Colonic mucosa (tissue), 4 donors: ENCODE measurements at regions not wholly inside any gene's neighbourhood (a gene's known extent, or its start where the extent isn't known, plus 50 kb on each side); places are given as distances from the start of the nearest gene placed in this dataset.
"Not testable (repeated sequence)": the region's sequence is repeated elsewhere in the genome, so short reads cannot be mapped to it uniquely, and the experiment has no call there.

ENCODE experiments used
- DNase-seq: peaks from one replicate; pipeline ENCODE4 v3.0.0-alpha.2; 2020
- H3K27ac ChIP-seq: fragments of 200-600 bp; one replicate; pipeline ENCODE4 v1.8.0; 2021
- H3K27me3 ChIP-seq: fragments of 200-600 bp; one replicate; pipeline ENCODE4 v1.8.0; 2021
- H3K36me3 ChIP-seq: fragments of 200-600 bp; one replicate; pipeline ENCODE4 v1.8.0; 2021
- H3K4me1 ChIP-seq: fragments of 200-600 bp; one replicate; pipeline ENCODE4 v1.8.0; 2021; ENCODE audit warnings: mild to moderate bottlenecking
- H3K4me3 ChIP-seq: fragments of 200-600 bp; one replicate; pipeline ENCODE4 v1.8.0; 2021
- H3K9ac ChIP-seq, 2 donors: one replicate each; pipeline ENCODE4 v1.7.0; 2013; ENCODE audit warnings: control low read depth in 2 of 2, low read depth in 2 of 2, low read length in 2 of 2
- H3K9me3 ChIP-seq: fragments of 200-600 bp; one replicate; pipeline ENCODE4 v1.8.0; 2021
- intact Hi-C: fragments of 100-400 bp; cut with DNase I; formaldehyde crosslinking; loops from one replicate; pipeline ENCODE4 v1.14.1; 2022
- TF ChIP-seq, protein P1 (sequence below): fragments of 200-600 bp; IDR thresholded peaks from one replicate; pipeline ENCODE4 v1.8.0; 2022; ENCODE audit warnings: antibody characterized with exemption, mild to moderate bottlenecking
- donor health status: healthy.
- donor health status: DM: no; HTN: no; CAD: no.
- donor health status: DM: no; HTN: no; CAD: no.

GRCh38 chr3:87702600-87702999 lies 356.2 kb downstream of the CGGBP1 start:
- no peaks in the 10 kb centered on the region for H3K4me1 ChIP-seq
- intact Hi-C loops = no loop called here
- no peak overlapping the region for H3K9ac ChIP-seq
- TF ChIP-seq, protein P1, sequence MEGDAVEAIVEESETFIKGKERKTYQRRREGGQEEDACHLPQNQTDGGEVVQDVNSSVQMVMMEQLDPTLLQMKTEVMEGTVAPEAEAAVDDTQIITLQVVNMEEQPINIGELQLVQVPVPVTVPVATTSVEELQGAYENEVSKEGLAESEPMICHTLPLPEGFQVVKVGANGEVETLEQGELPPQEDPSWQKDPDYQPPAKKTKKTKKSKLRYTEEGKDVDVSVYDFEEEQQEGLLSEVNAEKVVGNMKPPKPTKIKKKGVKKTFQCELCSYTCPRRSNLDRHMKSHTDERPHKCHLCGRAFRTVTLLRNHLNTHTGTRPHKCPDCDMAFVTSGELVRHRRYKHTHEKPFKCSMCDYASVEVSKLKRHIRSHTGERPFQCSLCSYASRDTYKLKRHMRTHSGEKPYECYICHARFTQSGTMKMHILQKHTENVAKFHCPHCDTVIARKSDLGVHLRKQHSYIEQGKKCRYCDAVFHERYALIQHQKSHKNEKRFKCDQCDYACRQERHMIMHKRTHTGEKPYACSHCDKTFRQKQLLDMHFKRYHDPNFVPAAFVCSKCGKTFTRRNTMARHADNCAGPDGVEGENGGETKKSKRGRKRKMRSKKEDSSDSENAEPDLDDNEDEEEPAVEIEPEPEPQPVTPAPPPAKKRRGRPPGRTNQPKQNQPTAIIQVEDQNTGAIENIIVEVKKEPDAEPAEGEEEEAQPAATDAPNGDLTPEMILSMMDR = no peak
- H3K4me3 ChIP-seq = no peak overlapping the region
- H3K27ac ChIP-seq = no peak overlapping the region
- no peak for DNase-seq
- no peaks in the 10 kb centered on the region for H3K27me3 ChIP-seq
- H3K36me3 ChIP-seq = no peaks in the 10 kb centered on the region
- no peaks in the 10 kb centered on the region for H3K9me3 ChIP-seq

- no peaks in the 10 kb centered on the region for H3K9me3 ChIP-seq
- no peak overlapping the region for H3K27ac ChIP-seq
- H3K27me3 ChIP-seq = no peaks in the 10 kb centered on the region
- DNase-seq = no peak
- H3K4me1 ChIP-seq = no peaks in the 10 kb centered on the region
- H3K9ac ChIP-seq = no peak overlapping the region
- H3K36me3 ChIP-seq = no peaks in the 10 kb centered on the region
- TF ChIP-seq, protein P1 = no peak
- intact Hi-C loops = no loop called here
- H3K4me3 ChIP-seq = no peak overlapping the region
These were observed 362.4 kb downstream of the CGGBP1 start for GRCh38 chr3:87696124-87697013.

GRCh38 chr3:87694678-87695077 lies 364.1 kb downstream of the CGGBP1 start:
- intact Hi-C loops = no loop called here
- no peak for DNase-seq
- H3K4me1 ChIP-seq = no peaks in the 10 kb centered on the region
- H3K9ac ChIP-seq = no peak overlapping the region
- H3K9me3 ChIP-seq = no peaks in the 10 kb centered on the region
- H3K27me3 ChIP-seq = no peaks in the 10 kb centered on the region
- TF ChIP-seq, protein P1 = no peak
- no peak overlapping the region for H3K4me3 ChIP-seq
- no peaks in the 10 kb centered on the region for H3K36me3 ChIP-seq
- H3K27ac ChIP-seq = no peak overlapping the region

DNA sequence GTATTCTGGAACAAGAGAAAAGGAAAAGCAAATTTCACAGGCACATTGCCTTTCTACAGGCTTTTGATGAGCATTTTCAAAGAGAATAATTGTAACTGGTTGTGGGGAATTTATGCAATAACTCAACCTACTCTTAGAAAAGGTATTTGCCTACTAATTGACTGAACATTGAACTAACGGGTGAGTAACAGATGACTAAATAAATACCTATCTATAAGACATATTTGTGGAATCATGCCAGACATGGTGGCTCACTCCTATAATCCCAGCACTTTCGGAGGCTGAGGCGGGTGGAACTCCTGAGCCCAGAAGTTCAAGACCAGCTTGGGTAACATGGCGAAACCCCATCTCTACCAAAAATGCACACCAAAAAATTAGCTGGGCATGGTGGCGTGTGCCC lies 367.7 kb downstream of the CGGBP1 start:
- Histone ChIP-seq H3K9me3 (no peaks in the 10 kb centered on the region), H3K27ac (no peak overlapping the region), H3K36me3 (no peaks in the 10 kb centered on the region), H3K9ac (no peak overlapping the region), H3K27me3 (no peaks in the 10 kb centered on the region), H3K4me3 (no peak overlapping the region), H3K4me1 (no peaks in the 10 kb centered on the region)
- TF ChIP-seq, protein P1 = no peak
- intact Hi-C loops = no loop called here
- DNase-seq = no peak

DNA sequence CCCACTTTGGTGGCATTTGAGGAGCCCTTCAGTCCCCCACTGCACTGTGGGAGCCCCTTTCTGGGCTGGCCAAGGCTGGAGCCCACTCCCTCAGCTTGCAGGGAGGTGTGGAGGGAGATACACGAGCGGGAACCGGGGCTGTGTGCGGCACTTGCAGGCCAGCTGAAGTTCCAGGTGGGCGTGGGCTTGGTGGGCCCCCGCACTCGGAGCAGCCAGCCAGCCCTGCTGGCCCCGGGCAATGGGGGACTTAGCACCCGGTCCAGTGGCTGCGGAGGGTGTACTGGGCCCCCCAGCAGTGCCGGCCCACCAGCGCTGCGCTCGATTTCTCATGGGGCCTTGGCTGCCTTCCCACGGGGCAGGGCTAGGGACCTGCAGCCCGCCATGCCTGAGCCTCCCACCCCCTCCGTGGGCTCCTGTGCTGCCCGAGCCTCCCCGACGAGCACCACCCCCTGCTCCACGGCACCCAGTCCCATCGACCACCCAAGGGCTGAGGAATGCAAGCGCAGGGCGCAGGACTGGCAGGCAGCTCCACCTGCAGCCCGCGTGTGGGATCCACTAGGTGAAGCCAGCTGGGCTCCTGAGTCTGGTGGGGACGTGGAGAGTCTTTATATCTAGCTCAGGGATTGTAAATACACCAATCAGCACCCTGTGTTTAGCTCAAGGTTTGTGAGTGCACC lies 379.7 kb downstream of the CGGBP1 start:
- H3K9ac ChIP-seq, intact Hi-C loops, H3K9me3 ChIP-seq, H3K36me3 ChIP-seq, H3K27me3 ChIP-seq, H3K4me1 ChIP-seq, H3K4me3 ChIP-seq, H3K27ac ChIP-seq, DNase-seq: not testable (repeated sequence)
